AG09319 (cell line): ENCODE measurements at regions not wholly inside any gene's neighbourhood (a gene's known extent, or its start where the extent isn't known, plus 50 kb on each side); places are given as distances from the start of the nearest gene placed in this dataset.

Experiments
- DNase-seq: peaks from one replicate; pipeline ENCODE4 v3.0.0-alpha.2; 2010; ENCODE audit warnings: low read depth; ENCODE audit errors: extremely low read depth
- TF ChIP-seq, protein P1 (sequence below): IDR thresholded peaks from 2 replicates; pipeline ENCODE4 v1.5.1; 2011; ENCODE audit warnings: low read depth, mild to moderate bottlenecking, inconsistent platforms, low read length, moderate library complexity

DNA sequence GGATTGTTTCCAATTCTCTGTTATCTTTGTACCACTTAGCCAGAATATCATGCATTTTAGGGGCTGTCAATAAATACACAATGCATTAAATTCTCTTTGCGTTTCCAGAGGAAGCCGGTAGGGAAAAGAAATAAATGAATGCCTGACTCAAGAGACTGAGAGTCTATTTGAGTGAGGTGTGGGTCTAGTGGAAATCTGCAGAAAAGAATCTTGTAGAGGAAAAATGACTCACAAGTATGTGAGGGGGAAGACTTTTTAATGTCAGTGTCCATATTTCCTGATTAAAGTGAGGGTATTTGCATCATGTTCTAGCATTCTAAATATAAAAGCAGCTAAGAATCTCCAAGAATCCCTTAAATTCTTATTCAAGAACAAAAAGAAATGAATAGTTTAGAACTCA lies 271.1 kb downstream of the PTPRC start:
- TF ChIP-seq, protein P1, sequence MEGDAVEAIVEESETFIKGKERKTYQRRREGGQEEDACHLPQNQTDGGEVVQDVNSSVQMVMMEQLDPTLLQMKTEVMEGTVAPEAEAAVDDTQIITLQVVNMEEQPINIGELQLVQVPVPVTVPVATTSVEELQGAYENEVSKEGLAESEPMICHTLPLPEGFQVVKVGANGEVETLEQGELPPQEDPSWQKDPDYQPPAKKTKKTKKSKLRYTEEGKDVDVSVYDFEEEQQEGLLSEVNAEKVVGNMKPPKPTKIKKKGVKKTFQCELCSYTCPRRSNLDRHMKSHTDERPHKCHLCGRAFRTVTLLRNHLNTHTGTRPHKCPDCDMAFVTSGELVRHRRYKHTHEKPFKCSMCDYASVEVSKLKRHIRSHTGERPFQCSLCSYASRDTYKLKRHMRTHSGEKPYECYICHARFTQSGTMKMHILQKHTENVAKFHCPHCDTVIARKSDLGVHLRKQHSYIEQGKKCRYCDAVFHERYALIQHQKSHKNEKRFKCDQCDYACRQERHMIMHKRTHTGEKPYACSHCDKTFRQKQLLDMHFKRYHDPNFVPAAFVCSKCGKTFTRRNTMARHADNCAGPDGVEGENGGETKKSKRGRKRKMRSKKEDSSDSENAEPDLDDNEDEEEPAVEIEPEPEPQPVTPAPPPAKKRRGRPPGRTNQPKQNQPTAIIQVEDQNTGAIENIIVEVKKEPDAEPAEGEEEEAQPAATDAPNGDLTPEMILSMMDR: no peak

DNA sequence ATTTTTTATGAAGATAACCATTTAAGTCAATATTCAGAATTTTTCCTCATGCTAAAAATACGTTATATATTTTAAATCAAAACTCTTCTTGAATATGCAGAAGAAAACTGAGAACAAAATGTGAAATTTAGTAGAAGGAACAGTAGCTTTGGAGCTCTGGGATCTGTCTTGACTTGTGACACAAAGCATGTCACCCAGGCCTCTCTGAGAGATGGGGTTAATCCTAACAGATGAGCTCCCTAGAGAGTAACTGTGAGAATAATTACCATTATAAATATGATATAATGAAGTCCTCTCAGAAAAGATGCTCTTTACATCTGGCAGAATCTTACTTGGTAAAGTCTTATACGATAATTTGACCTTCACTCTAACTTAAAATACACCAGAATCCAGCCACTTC lies 272.0 kb downstream of the PTPRC start:
- no peak for DNase-seq
- TF ChIP-seq, protein P1: no peak

More for the DNA sequence above, 271.1 kb downstream of the PTPRC start:
- no peak for DNase-seq

DNA sequence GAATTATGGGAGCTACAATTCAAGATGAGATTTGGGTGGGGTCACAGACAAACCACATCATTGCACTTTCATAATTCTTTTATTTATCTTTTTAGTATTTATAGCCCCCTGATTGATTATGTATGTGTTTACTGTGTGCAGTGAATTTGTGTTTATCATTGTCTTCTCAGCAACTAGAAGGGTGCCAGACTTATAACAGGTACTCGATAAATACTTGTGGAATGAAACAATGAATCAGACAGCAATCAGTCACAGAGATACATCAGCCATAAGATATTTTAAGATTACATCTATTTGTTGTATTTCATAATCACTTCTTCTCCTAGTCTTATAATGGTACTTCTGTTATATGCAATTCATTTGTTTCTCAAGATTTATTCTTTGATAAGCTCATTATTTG lies 273.2 kb downstream of the PTPRC start:
- DNase-seq: no peak
- TF ChIP-seq, protein P1: no peak

DNA sequence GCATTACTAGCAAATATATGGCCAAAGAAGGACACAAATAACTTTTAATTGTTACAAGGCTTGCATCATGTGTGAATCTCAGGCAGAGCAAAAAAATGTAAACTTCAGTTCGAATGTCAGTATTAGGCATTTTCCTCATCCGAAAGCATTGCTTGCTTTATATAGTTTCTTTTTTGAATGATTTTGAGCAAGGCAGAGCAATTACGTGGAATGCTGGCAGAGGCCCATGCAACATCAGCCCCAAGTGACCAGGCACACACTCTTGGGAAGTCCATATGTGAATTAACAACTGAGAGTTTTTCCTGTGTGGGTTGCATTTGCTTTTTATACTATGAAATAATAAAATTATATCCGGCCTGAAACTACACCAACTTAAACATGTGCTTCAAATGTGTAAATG lies 274.8 kb downstream of the PTPRC start:
- DNase-seq: no peak
- TF ChIP-seq, protein P1: no peak

DNA sequence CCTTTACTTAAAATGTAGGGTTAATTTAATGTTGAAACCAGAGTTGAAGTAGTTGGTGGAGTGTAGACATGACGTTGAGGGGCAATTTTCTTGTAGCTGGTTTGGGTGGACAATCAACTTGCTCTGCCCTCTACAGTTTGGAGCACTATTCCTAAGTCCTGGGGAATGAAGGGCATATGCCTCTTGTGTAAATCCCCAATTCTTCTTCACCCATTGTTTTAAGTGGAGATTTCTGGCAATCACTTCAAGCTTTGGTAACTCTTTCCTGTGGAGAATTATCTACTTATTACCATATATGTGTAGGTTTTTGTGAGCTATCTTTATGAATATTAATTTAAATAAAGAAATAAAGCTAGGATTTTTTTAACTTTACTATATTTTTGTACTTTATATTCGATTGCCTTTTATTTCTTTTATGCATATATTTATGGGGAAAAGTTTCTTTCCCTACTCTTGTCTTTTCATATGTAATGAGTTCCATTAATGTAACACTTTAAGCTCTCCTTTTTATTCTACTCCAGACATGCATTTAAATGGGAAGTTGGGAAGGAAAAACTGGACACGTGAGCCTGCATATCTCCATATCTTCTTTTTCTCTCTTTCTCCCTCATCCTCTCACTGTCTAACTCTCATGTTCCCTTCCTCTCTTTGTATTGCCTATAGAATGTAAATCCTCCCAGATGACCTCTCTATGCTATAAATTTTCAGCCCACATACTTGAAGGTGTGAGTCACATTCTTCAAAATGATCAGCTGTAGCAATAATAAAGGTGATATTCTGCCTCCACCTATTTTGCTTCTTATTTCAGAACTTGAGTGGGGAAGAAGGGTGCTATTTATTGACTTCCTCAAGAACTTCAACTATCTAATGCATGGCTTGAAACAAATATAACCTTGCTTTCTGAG lies 276.7 kb downstream of the PTPRC start:
- DNase-seq: no peak
- TF ChIP-seq, protein P1: no peak

DNA sequence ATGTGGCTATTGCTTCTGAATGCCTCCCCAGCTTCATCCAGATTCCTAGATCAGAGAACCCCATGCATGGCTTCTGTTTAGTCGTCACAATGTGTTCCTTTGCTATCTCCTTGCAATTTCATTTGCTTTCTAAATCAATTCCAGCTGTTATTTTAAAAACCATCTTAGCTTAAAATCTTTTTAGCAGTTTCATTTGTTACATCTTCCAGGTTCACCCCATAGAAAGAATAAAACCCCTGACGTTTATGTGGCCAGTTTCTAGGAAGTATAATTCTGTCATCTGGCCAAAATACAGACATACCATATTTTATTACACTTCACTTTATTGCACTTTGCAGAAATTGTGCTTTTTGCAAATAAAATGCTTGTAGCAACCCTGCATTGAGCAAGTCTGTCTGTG lies 278.4 kb downstream of the PTPRC start:
- DNase-seq: no peak
- TF ChIP-seq, protein P1: no peak

DNA sequence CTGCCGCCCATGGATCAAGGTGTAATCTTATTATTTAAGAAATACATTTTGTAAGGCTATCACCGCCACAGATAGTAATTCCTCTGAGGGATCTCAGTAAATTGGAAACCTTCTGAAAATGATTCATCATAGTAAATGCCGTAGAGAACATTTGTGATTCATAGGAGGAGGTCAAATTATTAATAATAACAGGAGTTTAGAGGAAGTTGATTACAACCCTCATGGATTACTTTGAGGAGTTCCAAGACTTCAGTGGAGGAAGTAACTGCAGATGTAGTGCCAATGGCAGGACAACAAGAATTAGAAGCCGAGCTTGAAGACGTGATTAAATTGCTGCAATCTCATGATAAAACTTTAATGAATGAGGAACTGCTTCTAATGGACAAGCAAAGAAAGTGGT lies 280.1 kb downstream of the PTPRC start:
- TF ChIP-seq, protein P1: no peak
- no peak for DNase-seq
